ENCODE measurements at regions not wholly inside any gene's neighbourhood (a gene's known extent, or its start where the extent isn't known, plus 50 kb on each side); places are given as distances from the start of the nearest gene placed in this dataset.

GRCh38 chr9:117858561-117858960, 154.4 kb downstream of the TLR4 start:
- no peak for DNase-seq (ENCODE audit: low read depth in 2 of 2, low spot score in 1 of 2)

- no peak for DNase-seq (ENCODE audit: low read depth in 2 of 2, low spot score in 1 of 2)
Observed at GRCh38 chr9:117860849-117861248, 156.6 kb downstream of the TLR4 start.

DNA sequence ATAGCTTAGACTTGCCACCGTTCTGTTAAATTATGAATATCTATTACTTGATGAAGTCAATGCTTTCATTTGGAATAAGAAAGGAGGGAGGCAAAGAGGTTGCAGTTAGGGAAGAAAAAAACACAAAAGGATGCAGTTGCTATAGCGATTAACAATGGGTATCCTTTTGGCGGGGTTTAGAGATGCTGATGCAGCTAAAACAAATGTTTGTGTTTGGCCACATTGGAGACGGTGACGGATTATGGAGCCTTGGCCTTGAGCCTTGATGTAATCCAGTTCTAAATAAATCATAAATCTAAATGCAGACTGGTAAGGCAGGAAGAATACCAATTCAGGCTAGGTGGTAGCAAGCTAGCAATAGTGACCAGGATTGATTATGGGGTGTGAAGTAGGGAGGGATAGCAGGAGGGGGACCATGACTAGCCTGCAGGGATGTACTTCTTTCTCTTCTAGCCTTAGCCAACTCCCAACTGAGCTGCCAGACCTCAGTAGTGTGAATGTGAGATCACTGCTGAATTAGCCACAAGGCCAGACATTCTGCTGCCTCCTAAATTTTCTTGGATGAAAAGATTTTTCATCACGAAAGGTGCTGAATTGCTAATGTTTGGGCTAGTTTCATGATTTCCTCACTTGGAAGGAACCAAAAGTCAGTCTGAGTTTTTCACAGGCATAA, 160.3 kb downstream of the TLR4 start:
- no peak for DNase-seq (ENCODE audit: low read depth in 2 of 2, low spot score in 1 of 2)

DNA sequence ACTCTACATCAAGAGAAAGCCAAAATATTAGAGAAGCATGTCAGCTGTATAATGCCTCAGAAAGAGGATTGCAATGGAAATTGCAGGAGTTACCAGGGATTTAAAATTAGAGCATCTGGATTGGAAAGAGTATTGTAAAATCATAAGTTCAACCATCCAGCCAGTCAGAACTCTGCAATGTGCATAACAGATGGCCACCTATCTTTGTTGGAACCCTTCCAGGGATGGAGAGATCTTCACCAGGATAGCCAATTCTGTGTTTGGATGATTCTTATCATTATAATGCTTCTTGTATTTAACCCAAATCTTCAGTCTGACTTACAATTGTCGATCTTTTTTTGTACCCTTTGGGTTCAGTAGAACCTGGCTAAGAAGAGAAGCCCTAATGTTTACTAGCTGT, 164.4 kb downstream of the TLR4 start:
- no peak for DNase-seq (ENCODE audit: low read depth in 2 of 2, low spot score in 1 of 2)

GRCh38 chr9:117869287-117869686, 165.1 kb downstream of the TLR4 start:
- no peak for DNase-seq (ENCODE audit: low read depth in 2 of 2, low spot score in 1 of 2)

- no peak for DNase-seq (ENCODE audit: low read depth in 2 of 2, low spot score in 1 of 2)
Observed at GRCh38 chr9:117869712-117870111, 165.5 kb downstream of the TLR4 start.

GRCh38 chr9:117873664-117874063, 169.5 kb downstream of the TLR4 start:
- DNase-seq (ENCODE audit: low read depth in 2 of 2, low spot score in 1 of 2) = no peak

GRCh38 chr9:117875886-117876285, 171.7 kb downstream of the TLR4 start:
- DNase-seq (ENCODE audit: low read depth in 2 of 2, low spot score in 1 of 2) = no peak

GRCh38 chr9:117882171-117882570, 178.0 kb downstream of the TLR4 start:
- no peak for DNase-seq (ENCODE audit: low read depth in 2 of 2, low spot score in 1 of 2)

- no peak for DNase-seq (ENCODE audit: low read depth in 2 of 2, low spot score in 1 of 2)
Observed at GRCh38 chr9:117886616-117887015, 182.4 kb downstream of the TLR4 start.

- no peak for DNase-seq (ENCODE audit: low read depth in 2 of 2, low spot score in 1 of 2)
Observed at GRCh38 chr9:117887383-117887782, 183.2 kb downstream of the TLR4 start.

- DNase-seq (ENCODE audit: low read depth in 2 of 2, low spot score in 1 of 2) = no peak
Observed at GRCh38 chr9:117887941-117888340, 183.7 kb downstream of the TLR4 start.

DNA sequence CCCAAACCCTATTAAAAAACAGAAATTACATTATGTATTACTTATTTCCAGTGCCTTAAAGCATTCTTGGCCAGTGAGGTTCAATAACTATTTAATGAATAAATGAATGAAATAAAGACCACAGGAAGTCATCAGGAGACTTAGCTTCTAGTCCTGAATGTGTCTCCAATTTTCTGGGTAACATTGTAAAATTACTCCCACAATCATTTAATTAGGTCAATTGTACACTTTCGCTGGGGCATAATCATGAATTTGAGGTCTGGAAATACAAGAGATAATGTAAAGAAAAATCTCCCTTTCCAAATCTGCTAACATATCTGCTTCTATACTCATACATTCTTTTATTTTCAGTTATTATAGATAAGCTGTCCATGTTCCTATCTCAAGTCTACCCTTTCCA, 199.2 kb downstream of the TLR4 start:
- DNase-seq (ENCODE audit: low read depth in 2 of 2, low spot score in 1 of 2) = no peak

GRCh38 chr9:117906763-117907162, 202.6 kb downstream of the TLR4 start:
- no peak for DNase-seq (ENCODE audit: low read depth in 2 of 2, low spot score in 1 of 2)

DNA sequence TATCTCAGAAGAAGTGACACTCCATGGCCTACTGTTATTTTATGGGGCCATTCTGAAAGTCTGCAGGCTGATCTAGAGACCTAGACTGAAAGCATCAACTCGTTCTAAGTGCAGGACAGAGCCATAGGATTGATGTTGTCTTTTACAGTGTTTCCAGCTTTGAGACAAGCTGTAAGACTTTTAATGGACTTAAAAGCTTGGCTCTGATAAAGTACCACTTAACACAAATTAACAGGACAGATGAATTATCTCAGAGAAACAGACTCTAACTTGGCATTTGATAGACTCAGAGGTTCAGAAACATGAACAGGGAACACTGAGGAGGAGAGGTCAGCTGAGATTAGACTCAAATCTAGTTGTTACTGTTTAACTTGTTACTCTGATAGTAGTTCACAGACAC, 203.2 kb downstream of the TLR4 start:
- DNase-seq (ENCODE audit: low read depth in 2 of 2, low spot score in 1 of 2) = no peak

DNA sequence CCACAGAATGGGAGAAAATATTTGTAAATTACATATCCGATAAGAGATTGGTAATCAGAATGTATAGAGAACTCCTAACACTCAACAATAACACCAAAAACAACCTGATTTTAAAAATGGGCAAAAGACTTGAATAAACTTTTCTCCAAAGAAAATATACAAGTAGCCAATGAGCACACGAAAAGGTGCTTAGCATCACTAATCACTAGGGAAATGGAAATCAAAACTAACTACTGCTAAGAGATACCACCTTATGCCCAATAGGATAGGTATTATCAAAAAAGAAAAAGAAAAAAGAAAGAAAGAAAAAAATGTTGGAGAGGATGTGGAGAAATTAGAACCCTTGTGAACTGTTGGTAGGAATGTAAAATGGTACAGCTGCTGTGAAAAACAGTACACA, 212.1 kb downstream of the TLR4 start:
- DNase-seq (ENCODE audit: low read depth in 2 of 2, low spot score in 1 of 2) = no peak

GRCh38 chr9:117917873-117918272, 213.7 kb downstream of the TLR4 start:
- DNase-seq (ENCODE audit: low read depth in 2 of 2, low spot score in 1 of 2) = no peak

- DNase-seq (ENCODE audit: low read depth in 2 of 2, low spot score in 1 of 2) = no peak
Observed at GRCh38 chr9:117919538-117919937, 215.3 kb downstream of the TLR4 start.

- DNase-seq (ENCODE audit: low read depth in 2 of 2, low spot score in 1 of 2) = no peak
Observed at GRCh38 chr9:117926031-117926658, 221.9 kb downstream of the TLR4 start.

GRCh38 chr9:117927354-117927753, 223.2 kb downstream of the TLR4 start:
- no peak for DNase-seq (ENCODE audit: low read depth in 2 of 2, low spot score in 1 of 2)

DNA sequence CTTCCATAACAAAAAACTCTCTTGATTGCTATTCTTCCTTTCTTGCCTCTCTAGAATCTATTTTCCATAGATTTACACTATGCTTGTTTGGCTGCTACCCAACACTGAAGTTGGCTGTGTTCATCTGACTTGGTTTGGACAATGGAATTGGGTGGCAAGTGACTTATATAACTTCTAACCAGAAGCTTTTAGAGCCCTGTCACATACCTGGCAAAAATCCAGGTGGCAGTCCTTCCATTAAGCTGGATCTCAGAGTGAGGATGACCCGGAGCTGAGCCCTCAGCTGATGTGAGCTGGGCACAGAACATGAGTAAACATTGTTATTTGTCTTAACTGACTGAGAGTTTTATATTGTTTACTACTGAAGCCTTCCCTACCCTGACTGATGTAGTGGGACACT, 225.7 kb downstream of the TLR4 start:
- DNase-seq (ENCODE audit: low read depth in 2 of 2, low spot score in 1 of 2) = no peak

DNA sequence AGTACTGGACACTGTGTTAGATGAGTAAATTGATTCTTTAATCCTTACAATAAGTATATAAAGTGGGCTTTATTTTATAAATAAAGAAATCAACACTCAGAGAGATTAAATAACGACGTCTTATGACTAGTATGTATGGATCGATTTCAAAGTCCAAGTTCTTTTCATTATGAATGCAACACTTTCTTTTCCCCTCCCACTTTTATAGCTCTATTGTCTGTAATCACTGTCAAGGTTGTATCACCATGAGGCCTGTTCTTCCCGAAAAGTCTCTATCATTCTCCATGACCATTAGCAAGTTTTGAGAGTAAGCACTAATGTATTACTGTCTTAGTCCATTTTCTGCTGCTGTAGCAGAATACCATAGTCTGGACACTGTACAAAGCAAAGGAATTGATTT, 228.4 kb downstream of the TLR4 start:
- DNase-seq (ENCODE audit: low read depth in 2 of 2, low spot score in 1 of 2) = no peak
